Inflammatory macrophage treated with lipopolysaccharide for 1 hour (primary cell): ENCODE measurements at regions not wholly inside any gene's neighbourhood (a gene's known extent, or its start where the extent isn't known, plus 50 kb on each side); places are given as distances from the start of the nearest gene placed in this dataset.
A peak's percentile ranks its signal among the peaks of the same experiment; 100 is the strongest.

Experiments used
- DNase-seq, 2 donors: peaks; one replicate each; pipeline ENCODE4 v3.0.0-alpha.2; 2020 to 2022

GRCh38 chr6:16850681-16851026 is 89.4 kb upstream of the ATXN1 start:
- peak in 1 of 2 donors; percentile 22 for DNase-seq

GRCh38 chr6:16849988-16850680 is 88.9 kb upstream of the ATXN1 start:
- DNase-seq, result no peak

GRCh38 chr6:16849280-16849987 is 88.2 kb upstream of the ATXN1 start:
- DNase-seq, result peak in 1 of 2 donors; percentile 52

- no peak for DNase-seq
Measured at GRCh38 chr6:16846399-16846778, 85.1 kb upstream of the ATXN1 start.

GRCh38 chr6:16844183-16844582 is 82.9 kb upstream of the ATXN1 start:
- no peak for DNase-seq

- no peak for DNase-seq
Measured at GRCh38 chr6:16842676-16843075, 81.4 kb upstream of the ATXN1 start.

GRCh38 chr6:16841241-16841640 is 80.0 kb upstream of the ATXN1 start:
- DNase-seq, result no peak

- DNase-seq, result no peak
Measured at GRCh38 chr6:16840725-16841124, 79.5 kb upstream of the ATXN1 start.

- no peak for DNase-seq
Measured at GRCh38 chr6:16840291-16840690, 79.0 kb upstream of the ATXN1 start.

GRCh38 chr6:16839631-16840179 is 78.4 kb upstream of the ATXN1 start:
- no peak for DNase-seq

GRCh38 chr6:16837217-16837972 is 76.1 kb upstream of the ATXN1 start:
- DNase-seq, result no peak

GRCh38 chr6:16836144-16836981 is 75.1 kb upstream of the ATXN1 start:
- no peak for DNase-seq

- no peak for DNase-seq
Measured at GRCh38 chr6:16834242-16834641, 73.0 kb upstream of the ATXN1 start.

GRCh38 chr6:16832721-16833120 is 71.5 kb upstream of the ATXN1 start:
- DNase-seq, result no peak

GRCh38 chr6:16832043-16832567 is 70.8 kb upstream of the ATXN1 start:
- peak; percentile 78 to 90 for DNase-seq

- DNase-seq, result no peak
Measured at GRCh38 chr6:16831136-16831535, 69.9 kb upstream of the ATXN1 start.

GRCh38 chr6:16828058-16828457 is 66.8 kb upstream of the ATXN1 start:
- DNase-seq, result no peak

- no peak for DNase-seq
Measured at GRCh38 chr6:16827627-16828026, 66.4 kb upstream of the ATXN1 start.

GRCh38 chr6:16825784-16826183 is 64.5 kb upstream of the ATXN1 start:
- no peak for DNase-seq

- DNase-seq, result peak; percentile 67 to 80
Measured at GRCh38 chr6:16824845-16825685, 63.8 kb upstream of the ATXN1 start.

GRCh38 chr6:16823718-16824352 is 62.6 kb upstream of the ATXN1 start:
- no peak for DNase-seq
